Astrocyte (in vitro differentiated cells and primary cell): ENCODE measurements at regions not wholly inside any gene's neighbourhood (a gene's known extent, or its start where the extent isn't known, plus 50 kb on each side); places are given as distances from the start of the nearest gene placed in this dataset.

Experiments used
- DNase-seq: peaks from one replicate; pipeline ENCODE4 v3.0.0-alpha.2; 2010; ENCODE audit warnings: low read depth
- FAIRE-seq: peaks from 2 replicates; lab custom pipeline; 2011; peaks lifted over from hg19 to GRCh38; lab: Jason Lieb, UNC
- H2AFZ ChIP-seq: 2 replicates; pipeline ENCODE4 v1.6.0; 2012; ENCODE audit warnings: low read depth, low read length, inconsistent platforms
- H3K27ac ChIP-seq: 2 replicates; pipeline ENCODE4 v1.5.1; 2011; ENCODE audit warnings: low read depth, low read length, inconsistent platforms
- H3K27me3 ChIP-seq: 2 replicates; pipeline ENCODE4 v1.6.0; 2011; ENCODE audit warnings: low read length, inconsistent platforms; ENCODE audit not compliant: insufficient read depth
- H3K36me3 ChIP-seq: 2 replicates; pipeline ENCODE4 v1.5.1; 2011; ENCODE audit warnings: low read length, inconsistent platforms; ENCODE audit not compliant: insufficient read depth
- H3K4me1 ChIP-seq: 2 replicates; pipeline ENCODE4 v1.5.1; 2011; ENCODE audit warnings: low read length, inconsistent platforms; ENCODE audit not compliant: insufficient read depth
- H3K4me2 ChIP-seq: 2 replicates; pipeline ENCODE4 v1.6.0; 2012; ENCODE audit warnings: low read length, inconsistent platforms
- H3K4me3 ChIP-seq: 2 replicates; pipeline ENCODE4 v1.5.1; 2011; ENCODE audit warnings: low read depth, mild to moderate bottlenecking, low read length, inconsistent platforms; ENCODE audit not compliant: insufficient read depth
- H3K79me2 ChIP-seq: 2 replicates; pipeline ENCODE4 v1.6.0; 2012; ENCODE audit warnings: mild to moderate bottlenecking, low read length, inconsistent platforms; ENCODE audit not compliant: insufficient read depth
- H3K9ac ChIP-seq: 2 replicates; pipeline ENCODE4 v1.6.0; 2012; ENCODE audit warnings: mild to moderate bottlenecking, low read length, inconsistent platforms
- H3K9me3 ChIP-seq: 2 replicates; pipeline ENCODE4 v1.5.1; 2012; ENCODE audit warnings: low read depth, mild to moderate bottlenecking, low read length, inconsistent platforms; ENCODE audit not compliant: insufficient read depth
- H4K20me1 ChIP-seq: 2 replicates; pipeline ENCODE4 v1.6.0; 2012; ENCODE audit warnings: low read length, inconsistent platforms; ENCODE audit not compliant: insufficient read depth
- H3K27ac Mint-ChIP-seq: one replicate; pipeline ENCODE4 v1.8.0; 2021; ENCODE audit warnings: mild to moderate bottlenecking, mixed read lengths; ENCODE audit not compliant: unreplicated experiment
- H3K27me3 Mint-ChIP-seq: one replicate; pipeline ENCODE4 v1.8.0; 2021; ENCODE audit warnings: low read depth, mixed read lengths; ENCODE audit not compliant: unreplicated experiment
- H3K36me3 Mint-ChIP-seq: one replicate; pipeline ENCODE4 v1.8.0; 2021; ENCODE audit warnings: low read depth, mixed read lengths; ENCODE audit not compliant: unreplicated experiment
- H3K4me1 Mint-ChIP-seq: one replicate; pipeline ENCODE4 v1.8.0; 2021; ENCODE audit warnings: low read depth, mixed read lengths; ENCODE audit not compliant: unreplicated experiment
- H3K4me3 Mint-ChIP-seq: one replicate; pipeline ENCODE4 v1.8.0; 2021; ENCODE audit warnings: mild to moderate bottlenecking, moderate library complexity, mixed read lengths; ENCODE audit not compliant: unreplicated experiment
- H3K9me3 Mint-ChIP-seq: one replicate; pipeline ENCODE4 v1.8.0; 2021; ENCODE audit warnings: mild to moderate bottlenecking, mixed read lengths; ENCODE audit not compliant: unreplicated experiment
- EZH2 ChIP-seq: IDR thresholded peaks from 2 replicates; pipeline ENCODE4 v1.6.1; 2012; ENCODE audit warnings: mild to moderate bottlenecking, low read length, inconsistent platforms; ENCODE audit not compliant: insufficient read depth
- TF ChIP-seq, protein P1 (sequence below): IDR thresholded peaks from 2 replicates; pipeline ENCODE4 v1.5.1; 2011; ENCODE audit warnings: low read depth, mild to moderate bottlenecking, inconsistent platforms, low read length, moderate library complexity; ENCODE audit not compliant: insufficient read depth

DNA sequence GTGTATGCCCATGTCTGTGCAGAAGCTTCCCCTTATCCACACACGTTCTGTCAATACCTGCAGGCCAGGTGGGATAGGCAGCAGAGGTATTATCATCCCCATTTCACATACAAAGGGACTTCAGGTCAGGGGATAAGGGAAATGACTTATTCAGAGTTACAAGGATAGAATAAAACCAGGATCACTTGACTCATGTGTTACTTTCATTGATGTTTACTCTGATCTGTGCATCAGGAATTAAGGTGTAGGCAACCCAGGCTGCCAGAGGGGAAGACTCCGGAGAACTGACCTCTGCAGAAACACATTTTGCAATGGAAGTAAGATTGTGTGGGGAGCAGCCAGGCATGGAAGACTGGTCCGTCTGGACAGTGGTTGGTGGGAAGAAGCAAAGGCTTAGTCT is 74.2 kb upstream of the FSTL4 start:
- Mint-ChIP-seq H3K36me3 (no peaks in the 10 kb centered on the region), H3K4me1 (peaks cover 14% of the 10 kb centered on the region), H3K27me3 (peaks cover 28% of the 10 kb centered on the region), H3K9me3 (peaks cover 3% of the 10 kb centered on the region), H3K27ac (no peak overlapping the region), H3K4me3 (no peak overlapping the region)
- no peaks in the 10 kb centered on the region for H3K4me1 ChIP-seq
- H3K27ac ChIP-seq: no peak overlapping the region
- H3K4me2 ChIP-seq: no peak overlapping the region
- no peaks in the 10 kb centered on the region for H3K36me3 ChIP-seq
- H3K27me3 ChIP-seq: peaks cover 6% of the 10 kb centered on the region
- H3K4me3 ChIP-seq: no peak overlapping the region
- no peaks in the 10 kb centered on the region for H3K9me3 ChIP-seq
- DNase-seq: no peak
- H3K9ac ChIP-seq: no peak overlapping the region
- no peak for FAIRE-seq
- TF ChIP-seq, protein P1, sequence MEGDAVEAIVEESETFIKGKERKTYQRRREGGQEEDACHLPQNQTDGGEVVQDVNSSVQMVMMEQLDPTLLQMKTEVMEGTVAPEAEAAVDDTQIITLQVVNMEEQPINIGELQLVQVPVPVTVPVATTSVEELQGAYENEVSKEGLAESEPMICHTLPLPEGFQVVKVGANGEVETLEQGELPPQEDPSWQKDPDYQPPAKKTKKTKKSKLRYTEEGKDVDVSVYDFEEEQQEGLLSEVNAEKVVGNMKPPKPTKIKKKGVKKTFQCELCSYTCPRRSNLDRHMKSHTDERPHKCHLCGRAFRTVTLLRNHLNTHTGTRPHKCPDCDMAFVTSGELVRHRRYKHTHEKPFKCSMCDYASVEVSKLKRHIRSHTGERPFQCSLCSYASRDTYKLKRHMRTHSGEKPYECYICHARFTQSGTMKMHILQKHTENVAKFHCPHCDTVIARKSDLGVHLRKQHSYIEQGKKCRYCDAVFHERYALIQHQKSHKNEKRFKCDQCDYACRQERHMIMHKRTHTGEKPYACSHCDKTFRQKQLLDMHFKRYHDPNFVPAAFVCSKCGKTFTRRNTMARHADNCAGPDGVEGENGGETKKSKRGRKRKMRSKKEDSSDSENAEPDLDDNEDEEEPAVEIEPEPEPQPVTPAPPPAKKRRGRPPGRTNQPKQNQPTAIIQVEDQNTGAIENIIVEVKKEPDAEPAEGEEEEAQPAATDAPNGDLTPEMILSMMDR: no peak
- TF ChIP-seq EZH2: no peak
- no peaks in the 10 kb centered on the region for H4K20me1 ChIP-seq
- H2AFZ ChIP-seq: no peak overlapping the region
- H3K79me2 ChIP-seq: no peaks in the 10 kb centered on the region

DNA sequence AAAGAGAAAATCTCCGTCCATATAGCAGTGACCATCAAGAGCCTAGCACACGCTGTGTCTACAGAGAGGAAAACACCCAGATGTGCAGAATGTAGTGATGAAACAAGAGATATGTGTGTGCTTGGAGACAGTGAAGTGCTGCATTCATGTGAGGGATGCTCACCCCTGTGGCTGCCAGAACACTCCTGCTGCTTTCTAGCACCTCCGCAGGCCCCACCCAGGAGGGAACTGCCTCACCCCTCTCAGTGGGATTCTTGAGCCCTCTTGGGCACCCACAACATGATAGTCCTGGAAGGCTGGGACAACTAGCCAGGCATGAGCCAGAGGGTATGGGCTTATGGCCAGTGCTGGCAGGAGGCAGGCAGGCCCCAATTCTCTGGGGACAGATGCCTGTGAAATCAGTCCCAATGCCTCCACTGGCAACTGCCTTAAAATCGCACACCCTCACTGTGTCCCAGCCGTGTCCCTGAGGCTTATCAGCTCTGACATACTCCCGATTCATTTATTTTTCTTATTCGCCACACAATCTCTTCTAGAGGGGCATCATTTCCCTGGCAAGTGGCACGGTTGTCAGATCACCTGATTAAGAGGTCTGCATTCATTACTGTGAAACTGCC is 73.2 kb upstream of the FSTL4 start:
- DNase-seq (no peak), FAIRE-seq (no peak)
- H3K27me3 ChIP-seq: peaks cover 5% of the 10 kb centered on the region
- Mint-ChIP-seq H3K27me3 (peaks cover 31% of the 10 kb centered on the region), H3K27ac (peak overlapping the region; percentile 41), H3K4me3 (no peak overlapping the region), H3K4me1 (peaks cover 10% of the 10 kb centered on the region), H3K9me3 (peaks cover 3% of the 10 kb centered on the region), H3K36me3 (no peaks in the 10 kb centered on the region)
- H2AFZ ChIP-seq: no peak overlapping the region
- H4K20me1 ChIP-seq: no peaks in the 10 kb centered on the region
- H3K79me2 ChIP-seq: no peaks in the 10 kb centered on the region
- no peaks in the 10 kb centered on the region for H3K9me3 ChIP-seq
- no peak for TF ChIP-seq EZH2
- TF ChIP-seq, protein P1: no peak
- H3K27ac ChIP-seq: no peak overlapping the region
- H3K36me3 ChIP-seq: no peaks in the 10 kb centered on the region
- H3K4me1 ChIP-seq: no peaks in the 10 kb centered on the region
- no peak overlapping the region for H3K9ac ChIP-seq
- no peak overlapping the region for H3K4me2 ChIP-seq
- no peak overlapping the region for H3K4me3 ChIP-seq
